OCI-LY7 (cell line): ENCODE measurements at regions not wholly inside any gene's neighbourhood (a gene's known extent, or its start where the extent isn't known, plus 50 kb on each side); places are given as distances from the start of the nearest gene placed in this dataset.

Experiments used
- BruUV-seq: library from RNA; stranded (reverse); fragments of 400-500 nt; replicated peaks from 2 replicates; lab custom pipeline; 2021; lab: Mats Ljungman, UMichigan
- CTCF ChIA-PET: fragments of 300-600 bp; sonication (Branson Sonifier 250); formaldehyde crosslinking; loops from one replicate; lab custom pipeline; 2022; ENCODE audit warnings: antibody characterized with exemption; ENCODE audit not compliant: unreplicated experiment; lab: Charles Lee
- POLR2A ChIA-PET: fragments of 300-600 bp; sonication (Branson Sonifier 250); formaldehyde crosslinking; loops from one replicate; lab custom pipeline; 2022; ENCODE audit warnings: antibody characterized with exemption; lab: Charles Lee
- DNase-seq: peaks from one replicate; pipeline ENCODE4 v3.0.0-alpha.2; 2015; ENCODE audit warnings: low spot score
- H2AFZ ChIP-seq: fragments of 200-600 bp; sonication (generic), shearing (Covaris generic); 2 replicates; pipeline ENCODE4 v1.6.1; 2014; ENCODE audit warnings: mild to moderate bottlenecking, antibody characterized with exemption, low read length, moderate library complexity
- H3K27ac ChIP-seq: fragments of 200-600 bp; sonication (generic); 2 replicates; pipeline ENCODE4 v1.5.1; 2014; ENCODE audit warnings: mixed run types, low read depth, mild to moderate bottlenecking, moderate library complexity, low read length, inconsistent platforms; ENCODE audit not compliant: poor library complexity, severe bottlenecking
- H3K36me3 ChIP-seq: fragments of 200-600 bp; sonication (generic); 2 replicates; pipeline ENCODE4 v1.6.1; 2014; ENCODE audit warnings: mild to moderate bottlenecking, antibody characterized with exemption, low read length, moderate library complexity, mixed read lengths; ENCODE audit not compliant: insufficient read depth
- H3K4me1 ChIP-seq: fragments of 200-600 bp; sonication (generic); 2 replicates; pipeline ENCODE4 v1.5.1; 2014; ENCODE audit warnings: mild to moderate bottlenecking, low read length; ENCODE audit not compliant: insufficient read depth, poor library complexity, severe bottlenecking
- H3K4me2 ChIP-seq: fragments of 200-600 bp; sonication (generic); 2 replicates; pipeline ENCODE4 v1.6.1; 2014; ENCODE audit warnings: mild to moderate bottlenecking, low read length
- H3K4me3 ChIP-seq: fragments of 200-600 bp; sonication (generic); 2 replicates; pipeline ENCODE4 v1.5.1; 2014; ENCODE audit warnings: mild to moderate bottlenecking, low read depth, low read length; ENCODE audit not compliant: poor library complexity, severe bottlenecking
- H3K79me2 ChIP-seq: fragments of 200-600 bp; sonication (generic); 2 replicates; pipeline ENCODE4 v1.6.1; 2016; ENCODE audit warnings: low read depth, mild to moderate bottlenecking, low read length, moderate library complexity, mixed read lengths; ENCODE audit not compliant: insufficient read depth
- H3K9me2 ChIP-seq: fragments of 200-600 bp; sonication (generic); 2 replicates; pipeline ENCODE4 v1.6.1; 2016; ENCODE audit warnings: mild to moderate bottlenecking, low read length, mixed read lengths; ENCODE audit not compliant: insufficient read depth
- H3K9me3 ChIP-seq: fragments of 200-600 bp; sonication (generic); 2 replicates; pipeline ENCODE4 v1.6.1; 2014; ENCODE audit warnings: mild to moderate bottlenecking, mixed run types, low read length, mixed read lengths
- H4K20me1 ChIP-seq: fragments of 200-600 bp; sonication (generic); 2 replicates; pipeline ENCODE4 v1.6.1; 2014; ENCODE audit warnings: mild to moderate bottlenecking, antibody characterized with exemption, low read length, moderate library complexity, mixed read lengths; ENCODE audit not compliant: insufficient read depth
- EZH2phosphoT487 ChIP-seq: fragments of 200-600 bp; sonication (generic); IDR thresholded peaks from 2 replicates; pipeline ENCODE4 v1.6.1; 2018; ENCODE audit warnings: low read depth, borderline replicate concordance, mild to moderate bottlenecking, mixed run types, antibody characterized with exemption, low read length, moderate library complexity, mixed read lengths
- intact Hi-C: fragments of 100-400 bp; cut with micrococcal nuclease; formaldehyde crosslinking; loops from one replicate; pipeline ENCODE4 v1.10.0; 2022; ENCODE audit not compliant: unreplicated experiment
- TF ChIP-seq, protein P1 (sequence below): fragments of 200-600 bp; sonication (generic); conservative IDR thresholded peaks from 2 replicates; pipeline ENCODE4 v1.5.1; 2014; ENCODE audit warnings: mild to moderate bottlenecking, antibody characterized with exemption, low read length, moderate library complexity, mixed read lengths

DNA sequence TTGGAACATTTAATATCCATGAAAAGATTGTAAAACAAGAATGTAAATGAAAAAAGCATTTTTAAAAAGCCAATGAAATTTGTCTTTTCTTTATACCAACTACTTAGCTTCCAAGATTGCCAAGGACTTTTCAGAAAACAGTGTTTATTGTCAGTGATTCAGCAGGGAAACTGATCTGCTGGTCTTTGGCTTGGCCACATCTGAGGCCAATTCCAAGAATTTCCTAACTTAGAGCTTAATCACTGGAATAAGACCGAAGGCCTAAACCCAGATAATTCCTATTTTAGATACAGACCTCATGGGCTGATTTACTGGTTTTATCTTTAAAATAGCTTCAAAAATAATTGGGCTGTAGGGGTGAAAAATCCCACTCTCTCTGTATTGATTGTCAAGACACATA, 260.5 kb upstream of the RORA start:
- H3K4me2 ChIP-seq, result no peak overlapping the region
- no peak overlapping the region for H3K4me3 ChIP-seq
- no peaks in the 10 kb centered on the region for H3K79me2 ChIP-seq
- DNase-seq, result no peak
- TF ChIP-seq EZH2phosphoT487, result no peak
- TF ChIP-seq, protein P1, sequence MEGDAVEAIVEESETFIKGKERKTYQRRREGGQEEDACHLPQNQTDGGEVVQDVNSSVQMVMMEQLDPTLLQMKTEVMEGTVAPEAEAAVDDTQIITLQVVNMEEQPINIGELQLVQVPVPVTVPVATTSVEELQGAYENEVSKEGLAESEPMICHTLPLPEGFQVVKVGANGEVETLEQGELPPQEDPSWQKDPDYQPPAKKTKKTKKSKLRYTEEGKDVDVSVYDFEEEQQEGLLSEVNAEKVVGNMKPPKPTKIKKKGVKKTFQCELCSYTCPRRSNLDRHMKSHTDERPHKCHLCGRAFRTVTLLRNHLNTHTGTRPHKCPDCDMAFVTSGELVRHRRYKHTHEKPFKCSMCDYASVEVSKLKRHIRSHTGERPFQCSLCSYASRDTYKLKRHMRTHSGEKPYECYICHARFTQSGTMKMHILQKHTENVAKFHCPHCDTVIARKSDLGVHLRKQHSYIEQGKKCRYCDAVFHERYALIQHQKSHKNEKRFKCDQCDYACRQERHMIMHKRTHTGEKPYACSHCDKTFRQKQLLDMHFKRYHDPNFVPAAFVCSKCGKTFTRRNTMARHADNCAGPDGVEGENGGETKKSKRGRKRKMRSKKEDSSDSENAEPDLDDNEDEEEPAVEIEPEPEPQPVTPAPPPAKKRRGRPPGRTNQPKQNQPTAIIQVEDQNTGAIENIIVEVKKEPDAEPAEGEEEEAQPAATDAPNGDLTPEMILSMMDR, result no peak
- POLR2A ChIA-PET, result no interaction called here
- H3K9me2 ChIP-seq, result no peaks in the 10 kb centered on the region
- no peak overlapping the region for H2AFZ ChIP-seq
- H3K4me1 ChIP-seq, result no peaks in the 10 kb centered on the region
- H3K9me3 ChIP-seq, result no peaks in the 10 kb centered on the region
- H3K36me3 ChIP-seq, result no peaks in the 10 kb centered on the region
- BruUV-seq, result no TSS peak
- intact Hi-C loops, result no loop called here
- CTCF ChIA-PET, result no interaction called here
- no peak overlapping the region for H3K27ac ChIP-seq
- no peaks in the 10 kb centered on the region for H4K20me1 ChIP-seq

DNA sequence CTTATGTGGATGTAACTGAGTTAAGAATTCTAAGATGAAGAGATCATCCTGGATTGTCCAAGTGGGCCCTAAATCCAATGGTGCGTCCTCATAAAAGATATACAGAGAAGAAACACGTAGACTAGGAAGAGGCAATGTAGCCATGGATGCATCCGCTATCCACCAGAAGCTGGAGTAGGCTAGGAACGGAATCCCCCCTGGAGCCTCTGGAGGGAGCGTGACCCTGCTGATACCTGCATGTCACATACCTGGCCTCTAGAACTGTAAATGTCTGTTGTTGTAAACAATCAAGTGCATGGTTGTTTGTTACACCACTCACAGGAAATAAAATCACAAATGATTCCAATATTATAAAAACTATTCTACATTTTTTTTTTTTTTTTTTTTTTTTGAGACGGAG, 254.5 kb upstream of the RORA start:
- TF ChIP-seq, protein P1, result no peak
- TF ChIP-seq EZH2phosphoT487, result no peak
- ChIA-PET CTCF (no interaction called here), POLR2A (no interaction called here)
- no peak overlapping the region for H3K4me3 ChIP-seq
- intact Hi-C loops, result no loop called here
- H3K79me2 ChIP-seq, result no peaks in the 10 kb centered on the region
- no peaks in the 10 kb centered on the region for H3K9me2 ChIP-seq
- no peak overlapping the region for H3K27ac ChIP-seq
- no peaks in the 10 kb centered on the region for H3K9me3 ChIP-seq
- no peaks in the 10 kb centered on the region for H3K4me1 ChIP-seq
- no TSS peak for BruUV-seq
- no peaks in the 10 kb centered on the region for H4K20me1 ChIP-seq
- H2AFZ ChIP-seq, result no peak overlapping the region
- H3K36me3 ChIP-seq, result no peaks in the 10 kb centered on the region
- H3K4me2 ChIP-seq, result no peak overlapping the region
- DNase-seq, result no peak

DNA sequence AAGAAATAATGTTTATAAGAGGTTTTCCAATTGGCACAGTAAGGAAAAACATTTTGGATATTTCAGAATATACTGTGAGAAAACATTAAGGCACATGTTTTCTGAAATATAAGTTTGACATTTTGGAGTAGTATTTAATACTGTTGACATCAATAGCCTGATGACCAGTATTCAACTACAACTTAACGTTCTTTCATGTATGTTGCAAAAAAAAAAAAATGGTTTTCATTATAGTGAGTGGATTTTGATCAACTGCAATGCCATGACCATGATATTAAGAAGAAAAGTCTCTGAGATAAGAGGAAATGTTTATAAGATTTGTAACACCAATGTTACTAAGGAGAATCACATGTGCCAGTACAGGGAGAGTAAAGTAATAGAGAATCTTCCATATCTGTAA, 252.8 kb upstream of the RORA start:
- H3K9me2 ChIP-seq, result no peaks in the 10 kb centered on the region
- ChIA-PET CTCF (no interaction called here), POLR2A (no interaction called here)
- H3K36me3 ChIP-seq, result no peaks in the 10 kb centered on the region
- H3K9me3 ChIP-seq, result no peaks in the 10 kb centered on the region
- no peak overlapping the region for H3K4me2 ChIP-seq
- H3K27ac ChIP-seq, result no peak overlapping the region
- BruUV-seq, result no TSS peak
- intact Hi-C loops, result no loop called here
- H4K20me1 ChIP-seq, result no peaks in the 10 kb centered on the region
- no peak overlapping the region for H3K4me3 ChIP-seq
- TF ChIP-seq, protein P1, result no peak
- no peak for TF ChIP-seq EZH2phosphoT487
- no peaks in the 10 kb centered on the region for H3K4me1 ChIP-seq
- H2AFZ ChIP-seq, result no peak overlapping the region
- DNase-seq, result no peak
- H3K79me2 ChIP-seq, result no peaks in the 10 kb centered on the region
